ENCODE measurements at regions not wholly inside any gene's neighbourhood (a gene's known extent, or its start where the extent isn't known, plus 50 kb on each side); places are given as distances from the start of the nearest gene placed in this dataset.

- H3K4me3 Mint-ChIP-seq = no peak overlapping the region
- ATAC-seq = no peak
- H3K36me3 Mint-ChIP-seq = no peaks in the 10 kb centered on the region; the same call in 1 of the 2 replicates
- DNase-seq (ENCODE audit: low spot score) = no peak
- TF ChIP-seq IRF2 (CRISPR knock-in tag; IDR thresholded peaks at IDR 0.05; ENCODE audit: borderline replicate concordance, low read depth) = no peak
- TF ChIP-seq ATF2 (CRISPR knock-in tag; IDR thresholded peaks at IDR 0.05; ENCODE audit: borderline replicate concordance, low read depth) = no peak
- no peak for TF ChIP-seq SMAD3 (CRISPR knock-in tag; IDR thresholded peaks at IDR 0.05; ENCODE audit: borderline replicate concordance)
- no peak for TF ChIP-seq TEAD4 (CRISPR knock-in tag; IDR thresholded peaks at IDR 0.05)
- TF ChIP-seq ELF4 (CRISPR knock-in tag; IDR thresholded peaks at IDR 0.05; ENCODE audit: low read depth) = no peak
- TF ChIP-seq ZBTB43 (CRISPR knock-in tag; IDR thresholded peaks at IDR 0.05) = no peak
- TF ChIP-seq JUN (CRISPR knock-in tag; IDR thresholded peaks at IDR 0.05) = no peak
- no peak for TF ChIP-seq GTF2I (CRISPR knock-in tag; conservative IDR thresholded peaks at IDR 0.05)
- TF ChIP-seq TEAD1 (CRISPR knock-in tag; IDR thresholded peaks at IDR 0.05) = no peak
- no peak for TF ChIP-seq USF2 (CRISPR knock-in tag; IDR thresholded peaks at IDR 0.05)
- no peak for TF ChIP-seq FOXP1 (CRISPR knock-in tag; IDR thresholded peaks at IDR 0.05; ENCODE audit: borderline replicate concordance)
- no peak for TF ChIP-seq PREB (CRISPR knock-in tag; IDR thresholded peaks at IDR 0.05; ENCODE audit: borderline replicate concordance)
- no peak for TF ChIP-seq NR2C2 (CRISPR knock-in tag; IDR thresholded peaks at IDR 0.05)
- ChIA-PET CTCF (interaction anchor here (0.5 to 1.2 kb wide), 2 partner anchors 222 to 294 kb away, joined by 3 read pairs; no protein-coding TSS in a partner anchor), POLR2A (interaction anchor here (0.6 to 0.7 kb wide), 2 partner anchors 12 to 272 kb away, joined by 3 to 5 read pairs; partner anchors contain the start of gene TMEM132B)
- no peak overlapping the region for H3K27ac Mint-ChIP-seq
- H3K9me3 Mint-ChIP-seq = peaks cover 5% of the 10 kb centered on the region
- peaks cover 21% of the 10 kb centered on the region for H3K4me1 Mint-ChIP-seq
- H3K27me3 Mint-ChIP-seq (ENCODE audit: low read depth) = no peaks in the 10 kb centered on the region
Observed at GRCh38 chr12:125458552-125459268, 393.5 kb downstream of the AACS start.

GRCh38 chr12:125461831-125462230, 396.6 kb downstream of the AACS start:
- DNase-seq (ENCODE audit: low spot score) = no peak
- CTCF ChIA-PET = no interaction called here
- peak; percentile 64 for TF ChIP-seq USF2 (CRISPR knock-in tag; IDR thresholded peaks at IDR 0.05)
- TF ChIP-seq ATF1 (CRISPR knock-in tag; IDR thresholded peaks at IDR 0.05) = no peak
- H3K4me1 Mint-ChIP-seq = peaks cover 6% of the 10 kb centered on the region; the same call in 1 of the 2 replicates
- peaks cover 5% of the 10 kb centered on the region for H3K9me3 Mint-ChIP-seq
- H3K4me3 Mint-ChIP-seq = no peak overlapping the region
- POLR2A ChIA-PET = no interaction called here
- H3K27me3 Mint-ChIP-seq (ENCODE audit: low read depth) = no peaks in the 10 kb centered on the region
- no peak overlapping the region for H3K27ac Mint-ChIP-seq
- H3K36me3 Mint-ChIP-seq = no peaks in the 10 kb centered on the region; the same call in 1 of the 2 replicates
- ATAC-seq = no peak

- no peaks in the 10 kb centered on the region for H3K27me3 Mint-ChIP-seq (ENCODE audit: low read depth)
- ATAC-seq (no peak), DNase-seq (ENCODE audit: low spot score) (no peak)
- H3K27ac Mint-ChIP-seq = no peak overlapping the region
- H3K36me3 Mint-ChIP-seq = no peaks in the 10 kb centered on the region; the same call in 1 of the 2 replicates
- ChIA-PET POLR2A (no interaction called here), CTCF (interaction anchor here (1.2 kb wide), 1 partner anchor 13 kb away, joined by 3 read pairs; no protein-coding TSS in a partner anchor)
- H3K4me3 Mint-ChIP-seq = no peak overlapping the region
- no peaks in the 10 kb centered on the region for H3K4me1 Mint-ChIP-seq
- peaks cover 5% of the 10 kb centered on the region for H3K9me3 Mint-ChIP-seq
- TF ChIP-seq E2F4 (CRISPR knock-in tag; IDR thresholded peaks at IDR 0.05; ENCODE audit: borderline replicate concordance, low read depth) (no peak), NR3C1 (CRISPR knock-in tag; conservative IDR thresholded peaks at IDR 0.05; ENCODE audit: low read depth) (no peak)
Observed at GRCh38 chr12:125463386-125463785, 398.2 kb downstream of the AACS start.
